Liver (tissue), 3 donors: ENCODE measurements at regions not wholly inside any gene's neighbourhood (a gene's known extent, or its start where the extent isn't known, plus 50 kb on each side); places are given as distances from the start of the nearest gene placed in this dataset.

Experiments used
- CTCF ChIP-seq: fragments of 150-350 bp; IDR thresholded peaks from 2 replicates; pipeline ENCODE4 v1.5.1; 2017; ENCODE audit warnings: improper control_type of control experiment, low read depth, low read length; ENCODE audit not compliant: missing input control
- FOXA1 ChIP-seq: IDR thresholded peaks from 2 replicates; pipeline ENCODE4 v1.6.1; 2016; ENCODE audit warnings: antibody characterized with exemption
- GABPA ChIP-seq, 2 donors: IDR thresholded peaks in 1 of 2; conservative IDR thresholded peaks in 1 of 2; 2 replicates each; pipeline ENCODE4 v1.6.1; 2016; ENCODE audit warnings: antibody characterized with exemption in 2 of 2, mild to moderate bottlenecking in 1 of 2, moderate library complexity in 1 of 2
- JUND ChIP-seq, 2 donors: IDR thresholded peaks; 2 replicates each; pipeline ENCODE4 v1.6.1; 2016; ENCODE audit warnings: antibody characterized with exemption in 2 of 2
- MAX ChIP-seq: IDR thresholded peaks from 2 replicates; pipeline ENCODE4 v1.6.1; 2016; ENCODE audit warnings: antibody characterized with exemption
- RAD21 ChIP-seq, 2 donors: IDR thresholded peaks; 2 replicates each; pipeline ENCODE4 v1.6.1; 2016; ENCODE audit warnings: antibody characterized with exemption in 2 of 2, mild to moderate bottlenecking in 2 of 2
- REST ChIP-seq: IDR thresholded peaks from 2 replicates; pipeline ENCODE4 v1.6.1; 2016; ENCODE audit warnings: antibody characterized with exemption, mild to moderate bottlenecking
- ZBTB33 ChIP-seq: IDR thresholded peaks from 2 replicates; pipeline ENCODE4 v1.6.1; 2016; ENCODE audit warnings: antibody characterized with exemption
- donor health status: healthy.
- donor health status: healthy.

GRCh38 chr6:50427267-50427666 lies 286.1 kb upstream of the TFAP2D start:
- TF ChIP-seq CTCF (no peak), JUND (IDR thresholded peaks at IDR 0.05) (no peak), ZBTB33 (no peak), MAX (no peak), RAD21 (IDR thresholded peaks at IDR 0.05) (no peak), REST (no peak), GABPA (IDR thresholded peaks at IDR 0.05 in 1 of 2, conservative IDR thresholded peaks at IDR 0.05 in 1 of 2) (no peak), FOXA1 (no peak)
